Stimulated activated naive CD8-positive, alpha-beta T cell treated with anti-CD3 and anti-CD28 coated beads, Interleukin-15, Interleukin-2, amounts not matched to agents 100 ng/mL and 50 ng/mL, for 24 hours (primary cell): ENCODE measurements at regions not wholly inside any gene's neighbourhood (a gene's known extent, or its start where the extent isn't known, plus 50 kb on each side); places are given as distances from the start of the nearest gene placed in this dataset.

ENCODE experiments used
- H3K27ac Mint-ChIP-seq: one replicate; pipeline ENCODE4 v1.8.0; 2021; ENCODE audit warnings: mild to moderate bottlenecking, mixed read lengths
- H3K27me3 Mint-ChIP-seq: one replicate; pipeline ENCODE4 v1.8.0; 2021; ENCODE audit warnings: mixed read lengths
- H3K36me3 Mint-ChIP-seq: one replicate; pipeline ENCODE4 v1.8.0; 2021; ENCODE audit warnings: low read depth, mixed read lengths
- H3K4me1 Mint-ChIP-seq: one replicate; pipeline ENCODE4 v1.8.0; 2021; ENCODE audit warnings: low read depth, mixed read lengths
- H3K4me3 Mint-ChIP-seq: one replicate; pipeline ENCODE4 v1.8.0; 2021; ENCODE audit warnings: mild to moderate bottlenecking, mixed read lengths
- H3K9me3 Mint-ChIP-seq: one replicate; pipeline ENCODE4 v1.8.0; 2021; ENCODE audit warnings: mixed read lengths

DNA sequence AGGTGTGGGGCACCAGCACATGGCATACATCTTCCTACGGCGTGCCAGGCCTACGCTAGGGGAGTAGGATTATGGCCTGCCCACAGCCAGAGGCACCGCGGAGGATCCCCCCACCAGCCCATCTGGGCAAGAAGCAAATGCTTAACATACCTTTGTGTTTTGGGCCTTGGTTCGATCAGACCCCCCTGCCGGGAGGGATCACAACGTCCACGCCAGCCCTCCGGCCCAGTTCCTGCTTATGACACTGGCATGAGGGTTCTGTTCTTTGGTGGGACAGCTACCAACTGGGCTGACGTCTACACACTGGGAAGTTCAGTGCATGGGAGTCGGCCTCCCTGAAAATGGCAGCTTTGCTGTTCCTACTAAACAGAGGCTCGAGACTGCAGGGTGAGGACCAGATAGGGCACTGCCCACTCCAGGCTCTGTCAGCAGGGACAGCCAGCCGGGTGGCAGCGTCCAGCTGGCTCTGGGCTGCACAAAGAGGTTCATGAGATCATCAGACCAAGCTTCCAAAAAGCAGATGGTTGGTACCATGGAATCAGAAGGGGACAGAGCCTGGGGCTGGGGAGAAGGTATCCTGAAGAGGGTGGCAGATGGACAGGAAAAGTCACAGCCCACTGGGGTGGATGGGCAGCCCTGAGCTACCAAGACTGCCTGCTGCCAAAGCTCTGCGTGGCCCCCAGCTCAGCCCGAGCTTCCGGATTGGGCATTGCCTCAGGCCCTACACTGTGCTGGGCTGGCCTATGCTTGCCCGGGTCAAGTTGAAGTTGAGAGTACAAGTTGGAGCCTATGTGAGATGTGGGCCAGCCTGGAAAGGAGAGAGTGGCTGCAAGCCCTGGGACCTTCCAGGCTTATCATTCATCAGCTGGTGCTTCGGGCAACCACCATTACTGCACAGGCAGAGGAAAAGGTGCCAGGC lies 61.7 kb upstream of the TEX51 start:
- Mint-ChIP-seq H3K4me3 (no peak overlapping the region), H3K27me3 (no peaks in the 10 kb centered on the region), H3K27ac (no peak overlapping the region), H3K4me1 (no peaks in the 10 kb centered on the region), H3K36me3 (no peaks in the 10 kb centered on the region), H3K9me3 (no peaks in the 10 kb centered on the region)

DNA sequence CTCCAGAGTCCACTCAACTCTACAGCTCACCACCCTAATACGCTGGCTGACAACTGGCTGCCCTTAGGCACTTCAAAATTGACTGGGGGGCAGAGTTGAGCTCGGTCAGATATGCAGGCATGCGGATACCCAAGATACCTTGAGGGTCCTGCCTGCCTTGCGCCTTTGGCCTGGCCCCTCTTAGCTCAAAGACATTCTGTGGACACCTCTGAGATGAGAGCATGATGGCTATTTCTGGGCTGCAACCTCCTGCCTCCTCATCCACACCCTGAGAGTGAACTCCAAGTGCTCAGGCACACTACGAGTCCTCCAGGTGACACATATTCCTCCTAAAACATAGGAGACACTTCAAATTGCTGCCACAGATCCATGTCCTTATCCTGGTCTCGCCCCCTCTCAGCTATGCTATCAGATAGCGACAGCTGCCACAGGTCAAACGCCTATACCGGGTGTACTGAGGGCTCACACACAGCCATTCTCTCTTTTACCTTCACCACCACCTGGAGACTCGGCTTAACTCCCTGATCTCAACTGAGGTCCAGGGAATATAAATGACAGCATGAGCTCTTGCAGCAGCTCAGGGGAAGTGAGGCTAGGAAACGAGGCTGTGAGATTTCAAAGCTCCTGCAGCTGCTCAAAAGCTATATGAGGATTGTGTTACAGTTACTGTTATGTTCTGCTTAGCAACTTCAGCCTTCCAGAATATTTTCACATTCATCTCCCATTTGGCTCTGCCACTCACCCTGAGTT lies 60.5 kb upstream of the TEX51 start:
- Mint-ChIP-seq H3K36me3 (no peaks in the 10 kb centered on the region), H3K9me3 (no peaks in the 10 kb centered on the region), H3K27ac (no peak overlapping the region), H3K4me1 (no peaks in the 10 kb centered on the region), H3K27me3 (no peaks in the 10 kb centered on the region), H3K4me3 (no peak overlapping the region)

- no peak overlapping the region for H3K4me3 Mint-ChIP-seq
- H3K27ac Mint-ChIP-seq = no peak overlapping the region
- H3K27me3 Mint-ChIP-seq = no peaks in the 10 kb centered on the region
- H3K36me3 Mint-ChIP-seq = no peaks in the 10 kb centered on the region
- no peaks in the 10 kb centered on the region for H3K4me1 Mint-ChIP-seq
- H3K9me3 Mint-ChIP-seq = no peaks in the 10 kb centered on the region
Measured at GRCh38 chr2:126838716-126838985, 60.0 kb upstream of the TEX51 start.

DNA sequence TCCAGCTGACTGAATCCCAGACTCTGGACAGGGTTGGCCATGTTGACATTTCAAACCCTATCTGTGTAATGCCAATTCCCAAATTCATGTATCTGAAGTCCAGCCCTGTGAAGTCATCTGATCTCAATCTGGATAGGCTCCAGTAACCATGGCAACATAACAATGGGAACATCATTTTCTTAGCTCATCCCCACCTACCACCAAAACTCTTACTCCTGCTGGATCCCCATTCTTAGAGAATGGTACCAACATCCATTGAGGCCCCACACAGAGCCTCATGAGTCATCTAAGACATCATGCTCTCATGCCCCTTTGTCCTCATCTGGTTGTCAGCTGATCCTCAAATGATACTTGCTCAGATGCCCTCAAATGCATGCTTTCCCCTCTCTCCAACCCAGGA lies 58.9 kb upstream of the TEX51 start:
- Mint-ChIP-seq H3K27me3 (no peaks in the 10 kb centered on the region), H3K36me3 (no peaks in the 10 kb centered on the region), H3K27ac (no peak overlapping the region), H3K4me1 (no peaks in the 10 kb centered on the region), H3K9me3 (no peaks in the 10 kb centered on the region), H3K4me3 (no peak overlapping the region)

GRCh38 chr2:126843081-126843480 lies 55.6 kb upstream of the TEX51 start:
- H3K9me3 Mint-ChIP-seq = no peaks in the 10 kb centered on the region
- no peaks in the 10 kb centered on the region for H3K36me3 Mint-ChIP-seq
- H3K27me3 Mint-ChIP-seq = peaks cover 6% of the 10 kb centered on the region
- no peak overlapping the region for H3K4me3 Mint-ChIP-seq
- no peaks in the 10 kb centered on the region for H3K4me1 Mint-ChIP-seq
- no peak overlapping the region for H3K27ac Mint-ChIP-seq

DNA sequence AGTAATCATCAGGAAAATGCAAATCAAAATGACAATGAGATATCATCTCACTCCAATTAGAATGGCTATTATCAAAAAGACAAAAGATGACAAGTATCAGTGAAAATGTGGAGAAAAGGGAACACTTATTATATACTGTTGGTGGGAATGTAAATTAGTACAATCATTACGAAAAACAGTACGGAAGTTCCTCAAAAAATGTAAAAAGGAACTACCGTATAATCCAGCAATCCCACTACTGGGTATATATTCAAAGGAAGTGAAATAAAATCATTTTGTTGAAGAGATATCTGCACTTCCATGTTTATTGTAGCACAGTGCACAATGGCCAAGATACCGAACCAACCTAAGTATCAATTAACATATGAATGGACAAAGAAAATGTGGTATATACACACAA lies 52.4 kb upstream of the TEX51 start:
- Mint-ChIP-seq H3K4me3 (no peak overlapping the region), H3K27me3 (peaks cover 6% of the 10 kb centered on the region), H3K9me3 (no peaks in the 10 kb centered on the region), H3K36me3 (no peaks in the 10 kb centered on the region), H3K4me1 (no peaks in the 10 kb centered on the region), H3K27ac (no peak overlapping the region)
